IPS DF 6.9 (cell line): ENCODE measurements at regions not wholly inside any gene's neighbourhood (a gene's known extent, or its start where the extent isn't known, plus 50 kb on each side); places are given as distances from the start of the nearest gene placed in this dataset.

Experiments used
- DNase-seq: peaks from one replicate; pipeline ENCODE4 v3.0.0-alpha.2; 2013; ENCODE audit warnings: low read depth, low spot score
- H3K27ac ChIP-seq: one replicate; pipeline ENCODE4 v1.5.1; 2013; ENCODE audit warnings: low read length, control low read depth
- H3K27me3 ChIP-seq: 2 replicates; pipeline ENCODE4 v1.6.1; 2013; ENCODE audit warnings: mild to moderate bottlenecking, low read length; ENCODE audit not compliant: control insufficient read depth, insufficient read depth
- H3K36me3 ChIP-seq: 2 replicates; pipeline ENCODE4 v1.6.1; 2013; ENCODE audit warnings: low read length; ENCODE audit not compliant: control insufficient read depth, insufficient read depth
- H3K4me1 ChIP-seq: 2 replicates; pipeline ENCODE4 v1.6.1; 2013; ENCODE audit warnings: low read length; ENCODE audit not compliant: control insufficient read depth, insufficient read depth
- H3K4me3 ChIP-seq: 2 replicates; pipeline ENCODE4 v1.5.1; 2013; ENCODE audit warnings: mild to moderate bottlenecking, low read length
- H3K9me3 ChIP-seq: 2 replicates; pipeline ENCODE4 v1.6.1; 2013; ENCODE audit warnings: low read length, inconsistent platforms; ENCODE audit not compliant: control insufficient read depth, insufficient read depth
- WGBS: extraction: QIAGEN DNeasy Blood & Tissue Kit; methylation state at CpG from one replicate; pipeline ENCODE4 v1.1.7; 2013; ENCODE audit warnings: mixed read lengths, missing lambda C conversion rate; ENCODE audit not compliant: insufficient read length, insufficient coverage; 5-methylcytosine and 5-hydroxymethylcytosine counted together

DNA sequence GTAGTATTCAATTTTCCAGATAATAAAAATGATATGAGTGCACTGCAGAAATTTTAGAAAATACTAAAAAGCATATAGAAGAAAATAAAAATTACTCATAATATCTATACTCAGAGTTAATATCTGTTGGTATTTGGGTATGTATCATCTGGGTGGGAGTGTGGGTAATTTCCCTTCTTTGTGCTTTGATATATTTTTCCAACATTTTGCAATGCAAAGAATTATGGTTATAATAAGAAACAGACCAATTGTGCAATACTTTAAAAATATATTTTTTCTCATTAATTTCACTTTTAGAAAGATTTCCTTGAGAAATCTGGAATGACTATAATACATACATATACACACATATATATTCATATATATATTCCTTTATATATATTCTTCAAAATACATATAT, 665.7 kb downstream of the ADGRL2 start:
- Histone ChIP-seq H3K4me3 (no peak overlapping the region), H3K27ac (no peak overlapping the region), H3K4me1 (no peaks in the 10 kb centered on the region), H3K27me3 (no peaks in the 10 kb centered on the region), H3K36me3 (no peaks in the 10 kb centered on the region), H3K9me3 (no peaks in the 10 kb centered on the region)
- no peak for DNase-seq

DNA sequence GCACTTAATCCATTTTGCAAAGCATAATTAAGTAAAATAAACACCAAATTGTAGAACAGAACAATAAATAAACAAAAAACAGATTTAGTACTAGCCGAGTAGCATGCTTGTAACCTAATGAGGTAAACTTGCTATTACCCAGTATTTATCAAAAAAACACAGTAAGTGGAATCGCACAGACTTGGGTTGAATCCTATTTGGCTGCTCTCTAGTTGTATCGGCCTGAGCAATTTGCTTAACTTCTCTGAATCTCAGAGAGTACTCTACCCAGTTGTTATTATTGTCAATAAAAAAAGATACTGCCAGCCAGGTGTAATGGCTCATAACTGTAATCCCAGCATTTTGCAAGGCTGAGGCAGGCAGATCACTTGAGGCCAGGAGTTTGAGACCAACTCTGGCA, 664.3 kb downstream of the ADGRL2 start:
- Histone ChIP-seq H3K27ac (no peak overlapping the region), H3K27me3 (no peaks in the 10 kb centered on the region), H3K9me3 (no peaks in the 10 kb centered on the region), H3K4me3 (no peak overlapping the region), H3K36me3 (no peaks in the 10 kb centered on the region), H3K4me1 (no peaks in the 10 kb centered on the region)
- WGBS: no CpG with 5 or more reads among the region's 3 CpGs
- DNase-seq: no peak

GRCh38 chr1:82464362-82465001, 663.7 kb downstream of the ADGRL2 start:
- no peak for DNase-seq
- H3K4me1 ChIP-seq: no peaks in the 10 kb centered on the region
- no peak overlapping the region for H3K27ac ChIP-seq
- H3K9me3 ChIP-seq: no peaks in the 10 kb centered on the region
- no peaks in the 10 kb centered on the region for H3K27me3 ChIP-seq
- no peak overlapping the region for H3K4me3 ChIP-seq
- no peaks in the 10 kb centered on the region for H3K36me3 ChIP-seq
- no CpG with 5 or more reads among the region's 3 CpGs for WGBS

GRCh38 chr1:82463951-82464350, 663.2 kb downstream of the ADGRL2 start:
- Histone ChIP-seq H3K36me3 (no peaks in the 10 kb centered on the region), H3K27ac (no peak overlapping the region), H3K4me1 (no peaks in the 10 kb centered on the region), H3K27me3 (no peaks in the 10 kb centered on the region), H3K4me3 (no peak overlapping the region), H3K9me3 (no peaks in the 10 kb centered on the region)
- WGBS: no CpG with 5 or more reads among the region's 1 CpG
- DNase-seq: no peak

GRCh38 chr1:82462366-82462765, 661.6 kb downstream of the ADGRL2 start:
- no CpG with 5 or more reads among the region's 1 CpG for WGBS
- Histone ChIP-seq H3K4me1 (no peaks in the 10 kb centered on the region), H3K27ac (no peak overlapping the region), H3K36me3 (no peaks in the 10 kb centered on the region), H3K27me3 (no peaks in the 10 kb centered on the region), H3K4me3 (no peak overlapping the region), H3K9me3 (no peaks in the 10 kb centered on the region)
- no peak for DNase-seq

- Histone ChIP-seq H3K9me3 (no peaks in the 10 kb centered on the region), H3K4me1 (no peaks in the 10 kb centered on the region), H3K27me3 (no peaks in the 10 kb centered on the region), H3K4me3 (no peak overlapping the region), H3K27ac (no peak overlapping the region), H3K36me3 (no peaks in the 10 kb centered on the region)
- DNase-seq: no peak
- no CpG with 5 or more reads among the region's 1 CpG for WGBS
These were observed 654.6 kb downstream of the ADGRL2 start for GRCh38 chr1:82455342-82455741.

GRCh38 chr1:82454431-82454830, 653.7 kb downstream of the ADGRL2 start:
- H3K36me3 ChIP-seq: no peaks in the 10 kb centered on the region
- no peaks in the 10 kb centered on the region for H3K4me1 ChIP-seq
- no peak overlapping the region for H3K27ac ChIP-seq
- H3K4me3 ChIP-seq: no peak overlapping the region
- no peaks in the 10 kb centered on the region for H3K9me3 ChIP-seq
- no peaks in the 10 kb centered on the region for H3K27me3 ChIP-seq
- no peak for DNase-seq
- no CpG with 5 or more reads among the region's 3 CpGs for WGBS

- Histone ChIP-seq H3K27me3 (no peaks in the 10 kb centered on the region), H3K4me1 (no peaks in the 10 kb centered on the region), H3K27ac (no peak overlapping the region), H3K9me3 (no peaks in the 10 kb centered on the region), H3K36me3 (no peaks in the 10 kb centered on the region), H3K4me3 (no peak overlapping the region)
- no peak for DNase-seq
- no CpG with 5 or more reads among the region's 1 CpG for WGBS
These were observed 652.9 kb downstream of the ADGRL2 start for GRCh38 chr1:82453511-82454185.

DNA sequence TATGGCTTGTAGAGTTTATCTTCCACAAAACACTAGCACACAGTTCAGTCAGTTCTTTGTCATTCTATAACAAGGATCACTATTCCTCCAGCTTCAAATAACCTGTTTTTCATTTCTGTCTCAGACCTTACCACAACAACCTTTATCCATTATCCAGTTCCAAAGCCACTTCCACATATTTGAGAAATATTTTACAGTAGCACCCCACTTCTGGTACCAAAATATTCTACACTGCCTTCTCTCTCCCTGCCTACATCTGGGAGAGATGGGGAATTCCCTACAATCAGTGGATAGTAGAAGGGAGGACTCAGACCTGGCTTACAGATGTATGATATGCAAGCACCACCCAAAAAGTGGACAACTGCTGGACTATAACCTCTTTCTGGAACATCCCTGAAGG, 651.4 kb downstream of the ADGRL2 start:
- Histone ChIP-seq H3K36me3 (no peaks in the 10 kb centered on the region), H3K9me3 (no peaks in the 10 kb centered on the region), H3K27me3 (no peaks in the 10 kb centered on the region), H3K4me1 (no peaks in the 10 kb centered on the region), H3K27ac (no peak overlapping the region), H3K4me3 (no peak overlapping the region)
- DNase-seq: no peak

DNA sequence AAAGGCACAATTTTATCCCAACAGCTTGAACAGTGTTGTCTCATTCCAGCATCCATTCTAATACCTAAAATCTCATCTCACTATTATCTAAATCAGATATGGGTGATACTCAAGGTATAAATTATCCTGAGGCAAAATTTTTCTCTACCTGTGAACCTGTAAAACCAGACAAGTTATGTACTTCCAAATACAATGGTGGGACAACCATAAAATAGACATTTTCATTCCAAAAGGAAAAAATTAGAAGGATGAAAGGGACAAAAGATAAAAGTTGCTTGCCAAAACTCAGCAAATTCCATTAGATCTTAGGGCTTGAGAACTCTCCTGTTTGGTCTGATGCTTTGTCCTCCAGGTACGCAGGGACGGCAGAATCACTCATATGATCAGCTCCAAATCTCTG, 650.5 kb downstream of the ADGRL2 start:
- no peaks in the 10 kb centered on the region for H3K4me1 ChIP-seq
- no peaks in the 10 kb centered on the region for H3K36me3 ChIP-seq
- WGBS: no CpG with 5 or more reads among the region's 2 CpGs
- no peaks in the 10 kb centered on the region for H3K27me3 ChIP-seq
- no peak overlapping the region for H3K27ac ChIP-seq
- H3K4me3 ChIP-seq: no peak overlapping the region
- DNase-seq: no peak
- H3K9me3 ChIP-seq: no peaks in the 10 kb centered on the region

DNA sequence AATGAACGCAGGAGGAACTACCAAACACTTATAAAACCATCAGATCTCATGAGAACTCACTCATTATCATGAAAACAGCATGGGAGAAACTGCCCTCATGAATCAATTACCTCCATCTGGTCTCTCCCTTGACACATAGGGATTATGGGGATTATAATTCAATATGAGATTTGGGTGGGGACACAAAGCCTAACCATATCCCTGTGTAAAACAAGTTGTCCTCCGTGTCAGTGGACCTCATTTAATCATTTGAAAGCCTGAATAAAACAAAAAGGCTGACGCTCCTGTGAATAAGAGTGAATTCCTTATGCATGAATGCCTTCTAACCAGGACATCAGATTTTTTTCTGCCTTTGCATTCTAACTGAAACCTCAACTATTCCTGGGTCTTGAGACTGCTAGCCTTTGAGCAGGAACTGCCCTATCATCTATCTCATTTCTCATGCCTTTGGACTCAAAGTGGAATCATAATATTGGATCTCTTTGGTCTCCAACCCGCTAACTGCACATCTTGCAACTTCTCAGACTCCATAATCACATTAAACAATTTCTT, 648.8 kb downstream of the ADGRL2 start:
- 100% methylated on average over 1 of the region's 4 CpGs for WGBS

More for the DNA sequence above, 648.8 kb downstream of the ADGRL2 start:
- Histone ChIP-seq H3K27me3 (no peaks in the 10 kb centered on the region), H3K4me1 (no peaks in the 10 kb centered on the region), H3K4me3 (no peak overlapping the region), H3K9me3 (no peaks in the 10 kb centered on the region), H3K36me3 (no peaks in the 10 kb centered on the region), H3K27ac (no peak overlapping the region)
- no peak for DNase-seq
